Activated T-helper 17 cell treated with anti-CD3 and anti-CD28 coated beads, Interleukin-2, amount 50 U/mL, for 72 hours (primary cell): ENCODE measurements at regions not wholly inside any gene's neighbourhood (a gene's known extent, or its start where the extent isn't known, plus 50 kb on each side); places are given as distances from the start of the nearest gene placed in this dataset.

Experiments used
- ATAC-seq: fragments of 150-1000 bp; cut with Tn5 transposase; replicated peaks from 2 replicates; pipeline ENCODE4 v1.10.0; 2021; ENCODE audit warnings: mild to moderate bottlenecking, moderate library complexity
- H3K27ac Mint-ChIP-seq: one replicate; pipeline ENCODE4 v1.8.0; 2022; ENCODE audit warnings: mixed read lengths
- H3K27me3 Mint-ChIP-seq: one replicate; pipeline ENCODE4 v1.8.0; 2022; ENCODE audit warnings: mixed read lengths
- H3K36me3 Mint-ChIP-seq: one replicate; pipeline ENCODE4 v1.8.0; 2022; ENCODE audit warnings: low read depth, mild to moderate bottlenecking, mixed read lengths
- H3K4me1 Mint-ChIP-seq: one replicate; pipeline ENCODE4 v1.8.0; 2022; ENCODE audit warnings: mixed read lengths
- H3K4me3 Mint-ChIP-seq: one replicate; pipeline ENCODE4 v1.8.0; 2022; ENCODE audit warnings: mild to moderate bottlenecking, mixed read lengths
- H3K9me3 Mint-ChIP-seq: one replicate; pipeline ENCODE4 v1.8.0; 2022; ENCODE audit warnings: mixed read lengths

DNA sequence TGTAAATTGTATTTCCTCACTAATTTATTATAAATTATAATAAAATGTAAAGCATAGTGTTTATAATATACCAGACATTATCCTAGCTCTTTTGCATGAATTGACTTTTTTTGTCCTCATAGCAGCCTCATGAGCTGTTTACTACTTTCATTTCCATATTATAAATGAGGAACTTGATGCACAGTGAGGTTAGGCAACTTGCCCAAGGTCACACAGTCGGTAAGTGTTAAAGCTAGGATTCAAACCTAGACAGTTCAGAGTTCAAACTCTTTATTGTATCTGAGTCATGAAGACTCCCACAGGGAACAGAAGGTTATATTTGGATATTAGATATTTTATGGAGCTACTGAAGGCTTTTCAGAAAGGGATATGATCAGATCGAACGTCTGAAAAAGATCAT, 322.2 kb upstream of the SATB1 start:
- Mint-ChIP-seq H3K36me3 (peaks cover 7% of the 10 kb centered on the region), H3K27me3 (no peaks in the 10 kb centered on the region), H3K4me3 (peak overlapping the region; percentile 68), H3K27ac (no peak overlapping the region), H3K4me1 (peaks cover 50% of the 10 kb centered on the region), H3K9me3 (peaks cover 3% of the 10 kb centered on the region)
- ATAC-seq: no peak

DNA sequence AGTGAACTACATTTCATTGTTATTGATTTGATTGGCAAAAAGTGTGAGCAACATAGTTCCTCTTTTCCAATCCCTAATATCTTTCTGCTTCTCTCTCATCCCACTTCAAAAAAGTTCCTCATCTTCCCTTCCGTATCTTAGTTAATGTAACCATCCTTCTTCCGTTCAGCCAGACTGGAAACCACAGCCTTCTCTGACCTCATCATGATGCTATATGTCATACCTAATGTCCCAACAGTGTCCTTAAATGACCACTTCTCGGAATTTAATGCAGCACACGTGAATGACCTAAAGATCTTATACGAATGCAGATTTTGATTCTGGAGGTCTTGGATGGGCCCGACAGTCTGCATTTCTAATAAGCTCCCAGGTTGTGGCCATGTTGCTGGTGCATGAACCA, 320.3 kb upstream of the SATB1 start:
- Mint-ChIP-seq H3K4me3 (peak overlapping the region; percentile 68), H3K9me3 (peaks cover 3% of the 10 kb centered on the region), H3K27ac (peak overlapping the region; percentile 87), H3K36me3 (peaks cover 22% of the 10 kb centered on the region), H3K4me1 (peaks cover 56% of the 10 kb centered on the region), H3K27me3 (no peaks in the 10 kb centered on the region)
- ATAC-seq: peak; percentile 4

DNA sequence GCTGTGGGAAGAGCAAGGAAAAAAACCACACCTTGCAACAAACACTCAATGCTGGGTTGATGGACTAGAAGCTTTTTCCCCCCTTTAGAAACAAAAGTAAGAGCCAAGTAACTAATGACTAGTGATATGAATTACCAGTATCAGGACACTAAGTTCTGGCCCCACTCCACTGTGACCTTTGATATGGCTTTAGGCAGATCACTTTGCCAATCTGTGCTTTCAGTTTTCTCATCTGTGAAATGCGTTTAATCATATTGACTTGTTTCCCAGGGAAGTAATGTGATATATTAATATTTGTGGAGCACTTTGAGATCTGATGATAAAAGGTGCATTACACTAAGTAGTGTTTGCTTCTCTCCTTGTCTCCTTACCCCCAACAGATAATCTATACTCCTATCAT, 319.3 kb upstream of the SATB1 start:
- Mint-ChIP-seq H3K4me3 (peak overlapping the region; percentile 68), H3K9me3 (peaks cover 3% of the 10 kb centered on the region), H3K4me1 (peaks cover 53% of the 10 kb centered on the region), H3K27ac (peak overlapping the region; percentile 87), H3K27me3 (no peaks in the 10 kb centered on the region), H3K36me3 (peaks cover 27% of the 10 kb centered on the region)
- ATAC-seq: no peak

DNA sequence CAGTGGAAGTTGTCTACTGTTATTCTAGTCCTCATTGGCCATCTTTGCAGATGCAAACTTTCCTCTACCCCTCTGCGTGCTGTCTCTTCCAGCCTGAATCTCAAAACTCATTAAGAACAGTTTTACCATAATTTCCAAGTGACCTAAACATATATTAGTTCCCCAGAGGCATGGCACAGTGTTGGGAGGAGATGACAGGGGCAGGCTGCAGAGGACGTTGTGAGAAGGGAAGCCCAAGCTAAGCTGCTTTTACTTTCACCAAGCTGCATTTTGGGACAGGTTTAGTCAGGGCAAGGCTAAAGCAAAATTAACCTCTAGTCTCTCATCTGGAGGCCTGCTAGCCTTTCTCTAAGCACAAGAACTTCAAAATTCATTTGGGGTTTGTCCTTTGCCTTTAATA, 318.6 kb upstream of the SATB1 start:
- Mint-ChIP-seq H3K27me3 (no peaks in the 10 kb centered on the region), H3K4me1 (peaks cover 54% of the 10 kb centered on the region), H3K9me3 (peaks cover 3% of the 10 kb centered on the region), H3K36me3 (peaks cover 33% of the 10 kb centered on the region), H3K4me3 (peak overlapping the region; percentile 68), H3K27ac (peak overlapping the region; percentile 87)
- ATAC-seq: peak; percentile 17

DNA sequence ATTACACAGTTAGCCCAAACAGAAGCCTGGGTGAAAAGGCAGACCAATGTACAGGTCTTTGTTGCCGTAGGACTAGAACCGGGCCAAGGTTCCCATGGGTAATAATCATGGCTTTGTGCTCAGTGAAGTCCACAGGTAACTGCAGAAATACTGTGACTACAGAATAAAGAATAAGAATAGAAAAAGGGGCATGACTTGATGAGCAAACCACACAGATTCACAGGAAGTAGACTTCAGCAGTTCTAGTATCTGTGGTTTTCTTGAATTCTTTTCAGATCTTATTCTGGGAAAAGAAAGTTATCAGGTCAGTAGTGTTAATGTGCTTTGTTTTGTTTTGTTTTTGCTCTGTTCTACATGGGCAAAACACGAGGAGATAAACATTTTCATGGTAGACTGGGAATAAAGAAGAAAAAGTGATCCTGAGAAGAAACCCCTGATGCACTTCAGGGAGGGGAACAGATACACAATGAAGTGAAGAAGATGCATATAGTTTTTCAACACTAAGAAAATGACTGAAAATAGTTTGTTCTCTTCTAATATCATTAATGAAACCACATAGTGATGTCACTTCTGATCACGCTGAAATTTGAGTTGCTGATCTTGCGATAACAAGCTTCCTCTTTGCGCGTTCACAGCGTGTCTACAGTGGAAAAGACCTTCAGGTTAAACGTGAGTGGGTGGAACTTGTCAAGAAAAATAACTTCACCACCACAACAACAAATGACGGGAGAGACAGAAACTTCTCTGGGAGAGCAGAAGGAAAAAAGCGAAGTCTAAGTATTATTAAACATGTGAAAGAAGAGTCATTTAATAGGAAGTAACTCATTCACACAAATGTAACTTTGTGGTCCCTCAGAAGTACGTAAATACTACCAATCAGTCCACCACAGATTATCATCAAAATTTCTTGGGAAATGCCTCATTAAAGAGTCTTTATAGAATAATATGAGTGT, 315.8 kb upstream of the SATB1 start:
- Mint-ChIP-seq H3K4me1 (peaks cover 68% of the 10 kb centered on the region), H3K27ac (peak overlapping the region; percentile 97), H3K27me3 (no peaks in the 10 kb centered on the region), H3K4me3 (peak overlapping the region; percentile 82), H3K36me3 (peaks cover 27% of the 10 kb centered on the region), H3K9me3 (peaks cover 3% of the 10 kb centered on the region)
- ATAC-seq: peak; percentile 54

DNA sequence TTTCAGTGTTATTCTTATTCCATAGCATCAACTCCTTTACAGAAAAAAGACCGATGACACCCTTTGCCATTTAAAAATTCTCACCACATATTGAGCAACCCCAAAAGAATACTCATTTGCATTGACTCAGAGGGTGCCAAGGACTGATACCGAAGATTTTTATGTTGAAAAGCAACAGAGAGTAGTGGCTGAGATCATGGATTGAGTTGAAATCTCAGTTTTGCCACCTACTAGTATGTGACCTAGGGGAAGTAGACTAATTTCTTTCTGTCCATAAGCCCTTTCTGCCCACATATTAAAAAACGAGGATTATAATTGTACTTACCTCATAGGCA, 313.9 kb upstream of the SATB1 start:
- Mint-ChIP-seq H3K4me1 (peaks cover 57% of the 10 kb centered on the region), H3K27me3 (no peaks in the 10 kb centered on the region), H3K27ac (peak overlapping the region; percentile 97), H3K36me3 (peaks cover 27% of the 10 kb centered on the region), H3K4me3 (peak overlapping the region; percentile 82), H3K9me3 (peaks cover 4% of the 10 kb centered on the region)
- peak; percentile 69 for ATAC-seq

DNA sequence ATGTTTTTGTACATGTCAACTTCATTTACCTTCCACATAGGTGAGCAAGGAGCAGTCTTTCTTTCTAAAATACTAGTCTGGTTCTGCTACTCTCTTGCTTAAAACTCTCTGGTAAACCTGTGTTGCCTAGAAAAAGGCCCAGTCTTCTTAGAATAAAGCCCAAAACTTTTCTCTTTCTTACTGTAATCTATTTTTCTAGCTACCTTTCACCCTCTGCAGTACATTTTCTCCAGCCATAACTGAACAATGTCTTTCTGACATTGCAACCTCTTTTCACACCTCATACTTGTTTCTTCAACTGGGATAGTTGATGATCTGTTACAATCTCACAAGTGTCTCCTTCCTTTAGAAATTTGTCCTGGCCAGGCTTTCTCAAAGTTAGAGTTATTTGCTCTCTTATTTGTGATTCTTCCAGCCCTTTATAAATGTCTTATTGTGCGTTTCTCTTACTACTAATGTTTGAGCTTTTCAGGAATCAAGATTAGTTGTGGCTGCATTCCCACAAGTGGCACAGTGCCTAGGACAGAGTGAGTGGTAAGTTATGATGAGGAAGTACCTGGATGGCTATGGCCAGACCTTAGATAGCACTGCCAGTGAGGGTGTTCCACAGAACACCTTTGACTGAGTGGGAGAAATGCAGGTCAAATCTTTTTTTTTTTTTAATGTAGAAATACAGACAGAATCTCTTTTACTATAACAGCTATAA, 313.4 kb upstream of the SATB1 start:
- Mint-ChIP-seq H3K4me3 (peak overlapping the region; percentile 82), H3K27ac (peak overlapping the region; percentile 97), H3K9me3 (peaks cover 4% of the 10 kb centered on the region), H3K36me3 (peaks cover 27% of the 10 kb centered on the region), H3K27me3 (no peaks in the 10 kb centered on the region), H3K4me1 (peaks cover 55% of the 10 kb centered on the region)
- peak; percentile 16 for ATAC-seq

DNA sequence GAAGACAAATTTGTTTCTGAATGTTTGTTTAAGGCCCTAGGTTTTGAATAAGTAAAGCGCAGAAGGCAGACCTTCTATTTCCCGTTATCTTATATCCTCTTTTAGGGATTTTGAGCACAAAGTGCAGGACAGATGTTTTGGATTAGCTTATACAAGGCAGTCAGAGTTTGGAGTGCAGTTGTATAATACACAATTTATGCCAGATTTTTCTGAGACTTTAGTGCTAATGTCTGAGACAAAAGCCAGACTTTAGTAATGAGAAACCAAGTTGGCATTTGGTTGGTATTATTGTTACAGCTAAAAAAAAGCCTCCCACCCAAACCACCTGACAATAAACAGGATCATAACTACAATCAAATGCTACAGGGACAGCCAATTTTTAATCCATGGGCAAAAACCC, 309.9 kb upstream of the SATB1 start:
- Mint-ChIP-seq H3K4me1 (peaks cover 50% of the 10 kb centered on the region), H3K36me3 (peaks cover 7% of the 10 kb centered on the region), H3K4me3 (no peak overlapping the region), H3K27me3 (no peaks in the 10 kb centered on the region), H3K9me3 (peaks cover 8% of the 10 kb centered on the region), H3K27ac (peak overlapping the region; percentile 4)
- no peak for ATAC-seq

DNA sequence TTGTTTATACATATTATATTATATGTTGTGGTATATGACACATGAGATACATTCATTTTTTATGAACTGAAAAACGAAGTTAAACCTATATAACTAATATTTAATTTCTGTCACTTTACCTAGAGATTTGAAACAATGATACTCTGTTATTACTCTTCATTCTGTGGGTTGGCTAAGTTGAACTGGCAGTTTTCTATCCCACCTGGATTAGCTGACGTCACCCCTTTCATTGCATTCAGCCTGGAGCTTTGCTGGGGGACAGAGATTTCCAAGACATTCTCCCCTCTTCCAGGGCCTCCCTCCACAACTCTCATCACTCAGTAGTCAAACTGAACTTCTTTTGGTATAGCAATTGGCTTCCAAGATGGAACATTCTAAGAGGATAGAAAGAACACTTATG, 309.2 kb upstream of the SATB1 start:
- Mint-ChIP-seq H3K4me3 (no peak overlapping the region), H3K27me3 (no peaks in the 10 kb centered on the region), H3K4me1 (peaks cover 46% of the 10 kb centered on the region), H3K27ac (peak overlapping the region; percentile 4), H3K36me3 (peaks cover 6% of the 10 kb centered on the region), H3K9me3 (peaks cover 8% of the 10 kb centered on the region)
- ATAC-seq: no peak

DNA sequence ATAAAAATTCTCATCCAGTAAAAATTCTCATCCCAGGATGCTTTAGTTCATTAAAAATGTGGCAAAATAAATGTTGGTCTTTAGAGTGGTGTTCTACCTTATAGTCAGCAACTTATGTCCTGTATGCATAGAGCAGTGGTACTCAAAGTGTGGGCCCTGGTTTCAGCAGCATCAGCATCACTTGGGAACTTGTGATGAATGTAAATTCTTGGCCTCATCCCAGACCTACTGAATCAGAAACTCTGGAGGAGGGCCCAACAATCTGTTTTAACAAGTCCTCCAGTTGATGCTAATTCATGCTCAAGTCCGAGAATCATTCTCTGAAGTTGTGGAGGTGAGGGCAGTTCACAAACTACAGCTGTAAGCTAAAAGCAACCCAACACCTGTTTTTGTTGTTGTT, 307.3 kb upstream of the SATB1 start:
- Mint-ChIP-seq H3K4me3 (no peak overlapping the region), H3K27ac (no peak overlapping the region), H3K27me3 (no peaks in the 10 kb centered on the region), H3K4me1 (peaks cover 41% of the 10 kb centered on the region), H3K36me3 (no peaks in the 10 kb centered on the region), H3K9me3 (peaks cover 8% of the 10 kb centered on the region)
- no peak for ATAC-seq

DNA sequence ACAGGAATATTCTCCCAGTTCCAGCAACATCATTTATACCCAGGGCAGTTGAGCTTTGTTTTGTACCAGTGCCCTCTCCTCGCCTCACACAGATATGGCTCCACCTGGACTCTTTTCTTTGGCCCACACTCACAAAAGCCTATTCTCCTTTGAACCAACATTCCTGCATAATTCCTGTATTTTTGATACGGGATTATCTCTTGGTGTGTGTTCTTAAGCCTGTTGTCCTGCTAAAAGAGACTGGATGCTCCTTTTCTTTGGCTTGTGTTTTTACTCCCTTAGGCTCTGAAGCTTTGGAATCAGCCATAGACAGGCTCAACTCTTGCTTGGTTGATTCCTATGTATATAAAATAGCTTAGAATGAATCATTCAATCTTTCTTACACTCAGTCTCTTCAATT, 305.4 kb upstream of the SATB1 start:
- H3K27me3 Mint-ChIP-seq: no peaks in the 10 kb centered on the region
- peaks cover 14% of the 10 kb centered on the region for H3K9me3 Mint-ChIP-seq
- H3K4me3 Mint-ChIP-seq: no peak overlapping the region
- H3K4me1 Mint-ChIP-seq: peaks cover 47% of the 10 kb centered on the region
- H3K27ac Mint-ChIP-seq: peak overlapping the region; percentile 44
- no peaks in the 10 kb centered on the region for H3K36me3 Mint-ChIP-seq
- ATAC-seq: no peak

DNA sequence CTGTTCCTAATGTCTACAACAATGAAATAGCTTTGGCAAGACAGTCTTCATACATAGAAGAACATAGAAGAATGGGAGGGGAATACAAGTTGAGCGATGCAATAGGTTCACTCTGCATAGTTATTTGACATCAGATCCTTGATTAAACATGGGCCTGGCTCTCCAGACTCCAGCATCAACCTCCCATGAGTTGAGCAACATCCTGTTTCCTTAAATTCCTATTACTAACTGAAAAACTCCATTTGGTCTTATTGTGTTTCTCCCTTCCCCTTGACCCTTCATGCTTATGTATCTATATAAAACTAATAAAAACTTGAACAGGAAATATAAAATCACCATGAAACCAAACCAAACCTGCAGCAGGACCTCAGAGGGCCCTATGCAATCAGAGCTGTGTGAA, 304.5 kb upstream of the SATB1 start:
- peaks cover 53% of the 10 kb centered on the region for H3K4me1 Mint-ChIP-seq
- H3K4me3 Mint-ChIP-seq: no peak overlapping the region
- no peaks in the 10 kb centered on the region for H3K27me3 Mint-ChIP-seq
- H3K36me3 Mint-ChIP-seq: no peaks in the 10 kb centered on the region
- H3K27ac Mint-ChIP-seq: no peak overlapping the region
- no peak for ATAC-seq
- peaks cover 12% of the 10 kb centered on the region for H3K9me3 Mint-ChIP-seq

DNA sequence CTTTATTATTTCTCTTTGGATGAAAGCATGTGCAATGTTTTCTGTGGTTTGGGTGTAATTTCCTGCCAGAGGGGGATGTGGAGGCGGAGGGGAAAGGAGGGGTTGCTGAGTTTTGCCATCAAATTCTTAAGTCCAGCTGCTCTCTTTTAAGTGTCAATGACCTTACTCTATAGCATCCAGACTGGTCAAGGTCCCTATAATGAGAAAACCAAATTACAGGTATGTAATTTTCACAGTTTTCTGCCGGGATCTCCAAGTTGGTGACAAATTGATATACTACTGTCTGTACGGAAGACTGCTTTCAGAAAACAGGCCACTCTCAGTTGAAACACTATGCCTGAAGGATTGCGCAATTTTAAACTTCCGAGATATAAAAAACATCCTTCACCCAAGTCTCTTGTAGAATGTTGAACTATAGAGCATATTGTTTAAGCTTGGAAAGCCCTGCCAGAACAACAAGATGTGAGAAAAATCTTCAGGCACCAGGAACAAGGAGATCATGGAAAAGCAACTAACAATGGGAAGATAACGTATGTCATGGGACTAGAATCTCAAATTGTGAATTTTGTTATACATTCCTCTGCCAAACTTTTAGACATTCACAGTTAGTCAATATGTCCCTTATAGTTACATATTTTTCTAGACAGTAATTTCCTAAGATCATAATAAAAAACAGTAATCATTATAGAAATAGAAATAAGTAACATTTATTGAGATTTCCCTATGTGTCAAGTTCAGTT, 300.7 kb upstream of the SATB1 start:
- Mint-ChIP-seq H3K4me3 (peak overlapping the region; percentile 81), H3K36me3 (no peaks in the 10 kb centered on the region), H3K27ac (peak overlapping the region; percentile 94), H3K9me3 (peaks cover 10% of the 10 kb centered on the region), H3K4me1 (peaks cover 58% of the 10 kb centered on the region), H3K27me3 (no peaks in the 10 kb centered on the region)
- peak; percentile 50 for ATAC-seq

DNA sequence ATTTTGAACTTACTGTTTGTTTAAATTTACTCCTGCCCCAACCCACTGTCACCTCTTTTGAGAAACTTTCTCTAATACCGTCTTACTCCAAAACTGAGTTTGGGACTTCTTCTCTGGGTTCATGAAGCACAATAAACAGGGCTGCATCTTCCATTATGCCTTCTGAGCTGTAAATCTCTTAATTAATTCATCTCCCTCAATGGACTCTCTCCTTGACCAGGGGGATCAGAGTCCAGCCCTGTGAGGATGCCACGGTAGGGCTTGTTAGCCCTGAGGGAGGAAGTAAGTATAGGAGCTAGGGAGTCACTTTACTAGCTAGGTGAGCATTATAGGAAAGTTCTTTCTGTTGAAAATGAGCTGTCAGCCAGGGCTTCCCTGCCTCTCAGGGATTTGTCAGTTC, 299.3 kb upstream of the SATB1 start:
- Mint-ChIP-seq H3K36me3 (peaks cover 1% of the 10 kb centered on the region), H3K9me3 (peaks cover 6% of the 10 kb centered on the region), H3K4me1 (peaks cover 54% of the 10 kb centered on the region), H3K27me3 (no peaks in the 10 kb centered on the region), H3K4me3 (peak overlapping the region; percentile 81), H3K27ac (peak overlapping the region; percentile 94)
- ATAC-seq: peak; percentile 43
